Limb (tissue), 2 donors: ENCODE measurements at regions not wholly inside any gene's neighbourhood (a gene's known extent, or its start where the extent isn't known, plus 50 kb on each side); places are given as distances from the start of the nearest gene placed in this dataset.

Source experiments
- DNase-seq, 2 donors: peaks; one replicate each; pipeline ENCODE4 v3.0.0-alpha.2; 2016; ENCODE audit errors: extremely low spot score in 2 of 2

DNA sequence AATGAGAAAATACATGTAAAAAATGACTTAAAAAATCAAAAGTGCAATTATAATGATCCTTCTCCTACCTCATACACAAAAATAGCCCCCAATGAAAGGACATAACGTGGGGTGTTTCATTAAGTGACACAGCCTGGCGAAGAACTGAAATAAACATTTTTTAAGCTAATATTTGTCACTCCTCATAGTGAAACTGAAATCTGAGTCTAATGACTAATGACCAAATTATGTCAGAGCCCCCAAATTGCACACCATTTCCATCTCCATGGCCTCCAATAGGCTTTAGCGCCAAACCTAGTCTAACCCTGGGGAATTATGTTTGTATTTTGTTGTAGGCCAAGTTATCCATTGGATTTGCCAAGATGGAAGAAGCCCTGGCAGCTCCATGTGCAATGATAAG lies 119.1 kb downstream of the WT1 start:
- DNase-seq = no peak

DNA sequence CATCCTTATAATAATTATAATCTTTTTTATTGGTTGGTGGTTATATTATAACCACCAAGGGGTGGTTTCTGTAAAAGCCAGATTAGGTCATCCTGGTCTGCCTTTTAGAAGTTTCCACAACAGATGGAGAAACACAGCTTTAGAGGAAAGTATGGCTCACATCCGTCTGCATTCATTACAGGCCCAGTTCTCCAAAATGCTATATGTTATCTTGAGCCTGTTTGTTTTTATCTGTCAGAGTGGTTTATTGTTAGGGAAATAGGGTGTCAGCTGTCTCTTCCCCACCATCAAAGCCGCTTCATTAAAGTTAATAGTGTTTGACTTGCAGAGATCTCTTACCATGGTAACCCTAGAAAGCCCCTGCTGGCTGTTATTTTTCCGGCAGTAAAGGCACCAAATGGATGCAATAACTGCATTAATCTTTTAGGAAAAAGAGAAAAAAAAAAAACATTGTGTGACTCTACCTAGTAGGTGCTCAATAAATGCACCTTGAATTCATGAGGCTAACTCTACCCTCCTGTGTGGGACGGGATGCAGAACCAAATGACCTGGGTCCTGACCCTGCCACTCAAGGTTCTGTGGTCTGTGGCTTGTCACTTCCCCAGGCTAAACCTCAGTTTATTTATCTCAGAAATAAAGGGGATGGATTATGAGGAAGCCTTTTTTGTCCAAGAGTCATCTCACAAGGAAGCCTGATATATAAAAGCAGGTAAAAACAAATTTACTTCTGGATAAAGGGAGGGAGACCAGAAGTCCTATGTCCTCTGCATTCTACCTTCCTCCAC lies 118.3 kb downstream of the WT1 start:
- DNase-seq = no peak

DNA sequence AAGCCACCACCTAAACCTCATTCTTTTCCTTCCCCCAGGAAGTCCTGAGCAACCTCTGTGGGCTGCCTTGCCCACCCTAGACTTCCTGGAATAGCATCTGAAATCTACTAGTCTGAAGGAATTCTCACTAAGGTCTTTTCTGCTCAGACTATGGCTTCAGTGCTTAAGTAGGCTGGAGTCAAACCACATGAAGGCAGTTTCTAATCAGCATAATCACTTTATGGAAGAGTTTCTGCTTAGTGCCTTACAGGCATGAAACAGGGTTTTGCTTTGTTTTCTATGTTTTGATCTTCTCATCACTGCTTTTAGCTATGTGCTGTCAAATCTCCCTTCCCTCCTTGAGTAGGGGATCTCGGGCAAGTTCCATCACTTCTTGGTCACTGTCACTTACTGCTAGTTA lies 117.7 kb downstream of the WT1 start:
- DNase-seq = no peak

DNA sequence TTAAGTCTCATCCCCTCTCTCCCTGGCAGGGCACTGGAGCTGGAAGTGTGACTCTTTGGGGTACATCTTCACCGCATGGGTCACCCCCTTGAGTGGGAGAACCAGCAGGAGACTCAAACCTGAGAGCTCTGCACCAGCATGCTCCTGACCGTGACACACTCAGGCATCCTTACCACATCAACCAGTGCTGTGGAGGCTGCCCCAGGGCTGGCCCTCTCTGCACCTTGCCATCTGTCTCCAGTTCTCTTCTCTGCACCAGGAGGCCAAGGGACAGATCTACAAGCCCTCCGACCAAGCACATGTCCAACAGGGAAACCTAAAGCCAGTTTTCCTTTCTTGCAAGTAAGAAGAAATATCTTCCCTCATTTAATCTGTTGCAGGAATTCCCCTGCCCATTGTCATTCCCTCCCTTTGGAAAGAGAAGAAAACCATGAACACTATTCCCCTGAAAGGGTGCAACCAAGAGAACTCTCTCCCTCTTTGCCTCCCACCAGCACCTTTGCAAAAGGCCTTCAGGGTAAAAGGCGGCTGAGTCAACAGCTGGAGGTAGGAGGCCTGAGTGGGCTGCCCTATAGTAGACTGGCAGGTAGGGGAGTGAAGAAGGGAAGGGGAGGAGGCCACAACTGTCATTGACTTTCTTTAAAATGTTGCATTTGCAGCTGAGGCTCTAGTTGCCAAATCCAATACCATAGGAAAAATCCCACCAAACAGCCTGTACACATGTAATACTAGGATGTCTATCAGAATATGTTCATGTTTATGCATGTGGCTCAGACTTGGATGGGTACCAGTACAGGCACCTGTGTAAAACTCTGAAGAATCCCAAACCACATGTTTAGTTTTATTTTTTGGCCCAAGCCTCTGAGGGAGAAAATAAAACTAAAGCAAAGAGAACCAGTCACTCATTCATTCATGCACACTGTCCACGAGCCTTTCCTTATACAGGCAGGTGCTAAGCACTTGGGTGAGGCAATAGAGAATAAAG lies 117.0 kb downstream of the WT1 start:
- DNase-seq = no peak

DNA sequence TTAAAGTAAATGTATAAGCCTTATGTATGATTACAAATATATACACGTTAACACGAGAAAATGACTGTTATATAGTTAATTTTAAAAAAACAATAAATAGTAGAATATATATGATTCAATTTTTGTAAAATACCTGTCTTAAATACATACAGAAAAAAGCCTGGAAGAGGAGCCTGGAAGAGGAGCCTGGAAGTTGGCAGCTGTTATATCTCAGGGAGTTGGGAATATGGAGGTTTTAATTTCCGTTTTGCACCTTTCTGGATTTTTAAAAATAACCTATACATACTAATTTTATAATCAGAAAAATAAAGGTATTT lies 111.6 kb downstream of the WT1 start:
- no peak for DNase-seq

DNA sequence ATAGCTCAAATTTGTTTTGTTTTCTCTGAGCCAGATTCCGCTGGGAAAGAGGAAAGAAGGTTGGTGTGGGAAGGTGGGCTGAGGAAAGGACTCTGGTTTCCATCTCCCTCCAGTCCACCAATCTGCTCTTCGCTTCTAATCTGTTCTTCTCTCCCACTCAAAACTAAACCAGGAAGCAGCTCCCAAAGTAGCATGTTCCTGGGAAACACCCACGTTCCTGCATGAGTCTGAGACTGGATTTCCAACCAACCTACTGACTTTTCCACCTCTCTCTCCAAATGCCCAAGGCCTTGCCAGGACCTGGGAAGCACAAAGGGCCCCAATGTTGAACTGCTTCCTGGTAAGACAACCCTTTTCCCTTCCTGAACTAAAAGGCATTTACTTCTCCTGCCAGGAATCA lies 110.2 kb downstream of the WT1 start:
- DNase-seq = no peak

DNA sequence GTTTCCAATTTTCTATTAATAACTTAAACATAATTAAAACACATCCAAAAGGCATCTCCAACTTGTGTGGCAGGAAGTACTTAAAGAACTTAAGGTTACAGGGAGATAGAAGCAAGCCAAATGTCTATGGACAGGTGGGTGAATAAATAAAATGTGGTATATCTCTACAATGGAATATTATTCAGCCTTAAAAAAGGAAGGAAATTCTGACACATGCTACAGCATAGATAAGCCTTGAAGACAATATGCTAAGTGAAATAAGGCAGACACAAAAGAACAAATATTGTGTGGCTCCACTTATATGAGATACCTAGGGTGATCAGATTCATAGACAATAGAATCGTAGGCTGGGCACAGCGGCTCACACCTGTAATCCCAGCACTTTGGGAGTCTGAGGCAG lies 109.6 kb downstream of the WT1 start:
- DNase-seq = no peak

DNA sequence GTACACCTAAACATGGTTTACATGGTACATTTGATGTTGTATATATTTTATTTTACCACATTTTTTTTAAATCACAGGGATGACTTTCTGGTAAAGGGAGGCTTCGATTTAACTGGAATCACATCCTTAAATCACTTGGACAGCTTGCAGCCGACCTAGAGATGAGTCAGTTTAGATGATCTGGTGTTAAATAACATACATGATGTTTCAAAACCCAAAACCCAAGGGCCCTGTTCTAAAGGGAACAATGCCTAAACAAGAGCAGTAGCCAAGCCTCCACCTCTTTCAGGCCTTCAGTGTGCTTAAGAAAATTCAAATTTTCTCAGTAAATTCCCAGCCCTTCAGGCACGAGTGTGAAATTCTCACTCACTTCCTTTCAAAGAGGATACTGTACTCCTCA lies 108.8 kb downstream of the WT1 start:
- no peak for DNase-seq

DNA sequence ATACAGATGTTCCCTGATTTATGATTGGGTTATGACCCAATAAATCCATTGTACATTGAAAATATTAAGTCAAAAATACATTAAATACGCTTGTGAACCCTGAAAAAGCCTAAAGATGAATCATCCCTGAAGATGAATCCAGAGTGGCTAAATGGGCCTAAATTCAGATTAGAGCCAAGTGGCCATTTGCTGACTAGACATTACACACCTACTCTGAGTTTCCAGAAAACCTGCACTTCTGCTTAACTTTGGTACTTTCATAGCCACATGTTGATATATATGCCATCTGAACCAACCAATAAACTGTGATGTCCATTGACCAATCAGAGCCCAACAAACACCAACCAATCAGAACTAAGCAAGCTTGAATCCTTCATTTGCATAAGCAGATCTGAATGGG lies 106.9 kb downstream of the WT1 start:
- DNase-seq = no peak

DNA sequence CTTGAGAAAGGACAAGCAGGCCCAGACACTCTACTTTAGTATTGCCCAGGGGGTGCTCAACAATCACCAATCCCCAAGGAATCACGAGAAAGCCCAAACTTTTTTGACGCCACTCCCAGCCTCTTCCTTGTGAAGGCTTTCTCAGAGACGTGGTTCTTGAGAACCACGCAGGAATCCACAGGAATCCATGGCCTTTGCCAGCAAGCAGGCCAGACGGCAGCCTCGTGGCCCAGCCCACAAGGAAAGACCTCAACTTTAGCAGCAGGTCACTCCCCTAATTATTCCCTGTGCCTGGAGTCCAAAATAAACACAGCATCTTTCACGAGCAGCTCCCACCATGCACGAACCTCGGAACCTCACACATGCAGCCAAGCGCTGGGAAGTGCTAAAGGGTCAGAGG lies 104.2 kb downstream of the WT1 start:
- no peak for DNase-seq

DNA sequence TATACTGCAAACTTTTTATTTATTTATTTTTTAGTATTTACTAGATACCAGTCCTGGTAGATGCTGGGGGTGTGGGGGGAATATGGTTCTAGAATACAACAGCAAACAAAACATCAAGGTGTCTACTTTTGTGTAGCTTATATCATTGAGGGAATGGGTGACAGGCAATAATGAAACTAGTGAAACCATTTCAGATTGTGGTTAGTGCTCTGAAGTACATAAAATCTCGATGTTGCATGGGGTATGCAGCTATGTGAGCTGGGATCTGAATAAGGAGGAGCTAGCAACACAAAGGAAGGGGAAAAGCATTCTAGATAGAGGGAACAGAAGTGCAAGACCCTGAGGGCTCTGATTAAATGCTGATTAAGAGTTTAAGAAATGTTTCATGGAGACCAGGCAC lies 103.5 kb downstream of the WT1 start:
- no peak for DNase-seq

DNA sequence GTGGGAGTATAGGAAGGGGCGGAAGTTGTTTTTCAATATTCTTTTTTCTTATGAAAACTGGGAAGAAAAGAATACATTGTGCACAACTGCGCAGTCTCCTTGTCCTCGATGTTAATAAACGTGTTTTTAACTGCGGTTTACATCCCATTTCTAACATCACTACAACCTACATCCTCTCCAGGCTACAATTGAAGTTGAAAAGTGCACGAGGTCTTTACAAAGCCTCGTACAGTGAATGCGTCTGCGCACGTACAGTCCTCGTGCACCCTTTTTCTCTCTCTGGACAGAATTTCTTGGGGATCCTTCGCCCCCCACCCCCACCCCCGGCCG lies 102.4 kb downstream of the WT1 start:
- no peak for DNase-seq

DNA sequence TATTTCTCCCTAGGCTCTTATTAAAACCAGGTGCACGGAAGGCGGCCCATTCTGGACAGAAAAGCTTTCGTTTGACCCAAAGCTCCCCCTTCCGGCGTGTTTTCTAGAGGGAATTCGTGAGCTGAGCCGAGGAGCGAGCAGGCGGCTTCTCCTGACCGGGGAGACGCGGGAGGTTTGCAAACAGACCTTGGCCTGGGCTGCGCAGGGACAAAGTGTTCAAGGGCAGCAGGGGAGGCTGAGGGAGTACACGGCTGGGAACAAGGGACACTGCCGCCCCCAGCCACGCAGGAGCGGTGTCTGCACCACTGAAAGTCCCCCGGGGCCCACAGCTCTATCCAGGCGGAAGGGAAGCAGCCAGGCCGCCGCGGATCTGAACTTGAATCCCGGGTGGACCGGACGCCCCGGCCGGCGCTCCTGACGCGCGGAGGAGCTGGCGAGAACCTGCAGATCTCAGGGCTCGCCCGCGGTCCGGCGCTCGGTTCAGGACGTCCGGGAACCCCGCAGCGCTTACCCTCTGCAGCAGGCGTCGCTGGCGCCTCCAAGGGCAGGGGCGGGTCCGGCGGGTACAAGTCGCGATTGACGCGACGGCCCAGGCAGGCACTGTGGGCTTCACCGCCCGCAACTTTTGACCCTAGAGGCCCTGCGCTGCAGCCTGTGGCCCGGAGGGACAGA lies 101.9 kb downstream of the WT1 start:
- DNase-seq = peak; percentile 53 to 73

DNA sequence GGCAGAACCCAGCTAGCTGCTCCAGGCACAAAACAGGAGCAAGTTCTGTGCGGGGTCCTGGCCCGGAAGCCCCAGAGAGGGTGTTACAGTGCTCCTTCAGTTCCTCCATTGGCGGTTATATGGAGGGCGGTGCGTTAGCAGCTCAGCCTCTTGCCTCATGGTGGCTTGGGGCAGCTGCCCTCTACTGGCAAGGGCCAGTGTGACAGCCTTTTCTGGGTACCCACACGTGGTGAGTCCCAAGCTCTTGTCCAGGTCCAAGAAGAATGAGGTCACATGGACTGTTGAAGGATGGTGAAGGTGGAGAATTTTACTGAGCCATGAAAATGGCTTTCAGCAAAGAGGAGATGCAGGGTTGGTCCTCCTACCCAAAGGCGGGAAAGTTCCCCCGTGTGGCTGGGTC lies 100.5 kb downstream of the WT1 start:
- DNase-seq = no peak
